CD4-positive, alpha-beta T cell treated with Interleukin-6 for 4 hours (primary cell): ENCODE measurements at regions not wholly inside any gene's neighbourhood (a gene's known extent, or its start where the extent isn't known, plus 50 kb on each side); places are given as distances from the start of the nearest gene placed in this dataset.

Experiments used
- DNase-seq: peaks from one replicate; pipeline ENCODE4 v3.0.0-alpha.2; 2020; ENCODE audit warnings: mixed read lengths

DNA sequence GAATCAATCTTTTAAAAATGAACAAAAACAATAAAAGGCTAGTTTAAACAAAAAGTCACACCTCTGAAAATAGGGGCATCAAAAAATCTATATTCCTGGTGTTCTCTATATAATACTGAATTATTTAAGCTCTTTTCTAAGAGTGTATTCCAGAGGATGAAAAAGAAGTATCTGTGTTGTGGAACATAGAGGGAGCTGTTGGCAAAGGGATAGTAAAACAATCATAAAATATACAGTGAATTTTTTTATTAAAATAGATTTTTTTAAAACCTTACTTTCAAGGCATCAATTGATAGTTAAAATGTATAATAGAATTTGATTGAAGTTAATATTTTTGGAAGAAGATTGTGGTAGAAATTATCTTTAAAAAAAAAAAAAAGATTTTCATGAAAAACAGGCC lies 1409.1 kb upstream of the CELF2 start:
- no peak for DNase-seq

DNA sequence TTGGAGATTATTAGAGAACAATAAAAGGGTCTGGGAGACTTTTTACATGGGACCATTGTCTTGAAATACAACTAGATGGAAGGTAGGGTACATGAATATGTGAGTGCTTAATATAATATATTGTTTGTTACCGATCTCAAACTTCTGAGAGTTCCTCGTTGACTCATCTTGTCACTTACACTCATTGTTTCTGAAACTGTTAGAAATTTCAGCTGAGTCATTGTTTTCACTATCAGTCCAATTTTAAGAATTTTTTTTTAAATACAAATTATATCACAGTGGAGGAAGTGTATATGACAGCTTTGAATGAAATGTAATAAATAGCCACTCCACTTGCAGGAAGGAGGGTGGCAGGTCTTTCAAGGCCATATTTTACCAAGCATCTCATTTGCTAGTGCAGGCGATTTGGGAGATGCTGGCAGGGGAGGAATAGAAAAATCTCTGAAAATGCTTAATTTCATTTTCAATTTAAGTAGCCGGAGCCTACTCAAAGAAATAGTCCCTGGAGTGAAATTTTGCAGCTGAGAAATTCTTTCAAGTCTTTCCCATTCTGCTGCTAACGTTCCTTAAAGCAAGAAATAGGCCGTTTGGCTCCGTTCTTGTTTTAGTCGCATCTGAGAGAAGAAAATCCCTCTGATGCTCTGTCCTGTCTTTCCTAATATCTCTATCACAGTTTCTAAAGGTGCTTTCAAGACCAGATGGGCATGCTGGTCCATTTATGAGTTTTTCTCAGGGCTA lies 1404.2 kb upstream of the CELF2 start:
- DNase-seq: no peak

DNA sequence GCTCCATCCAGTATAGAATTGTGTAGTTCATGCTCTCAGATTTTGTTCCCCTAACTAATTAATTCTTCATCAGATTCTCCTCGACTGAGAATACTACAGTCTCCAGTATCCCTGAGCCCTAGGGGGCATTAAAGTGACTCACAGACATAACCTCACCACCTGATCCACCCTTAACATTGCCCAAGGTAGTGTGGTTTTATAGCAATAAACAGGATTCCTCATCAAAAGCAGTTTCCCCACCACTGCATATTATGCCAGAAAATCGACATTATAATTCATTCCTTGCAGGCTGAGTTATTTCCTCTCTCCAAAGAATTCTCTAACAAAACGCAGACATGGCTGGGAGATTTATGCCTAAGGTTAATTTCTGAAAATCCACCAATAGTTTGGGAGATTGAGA lies 1402.5 kb upstream of the CELF2 start:
- DNase-seq: no peak

DNA sequence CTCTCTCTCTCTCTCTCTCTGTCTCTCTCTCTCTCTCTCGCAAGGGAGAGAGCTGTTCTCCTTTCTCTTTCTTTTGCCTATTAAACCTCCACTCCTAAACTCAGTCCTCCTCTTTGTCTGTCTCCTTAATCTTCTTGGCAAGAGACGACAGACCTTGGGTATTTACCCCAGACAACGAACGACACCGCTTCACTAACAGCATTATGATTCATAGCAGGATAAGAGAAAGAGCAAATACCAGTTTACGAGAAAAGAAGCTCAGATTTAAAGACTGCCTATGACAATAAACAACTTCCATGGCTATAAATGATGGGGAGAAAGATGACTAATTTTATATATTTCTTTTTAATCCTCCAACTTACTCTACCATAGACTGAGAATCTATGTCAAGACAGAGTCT lies 1396.5 kb upstream of the CELF2 start:
- no peak for DNase-seq

DNA sequence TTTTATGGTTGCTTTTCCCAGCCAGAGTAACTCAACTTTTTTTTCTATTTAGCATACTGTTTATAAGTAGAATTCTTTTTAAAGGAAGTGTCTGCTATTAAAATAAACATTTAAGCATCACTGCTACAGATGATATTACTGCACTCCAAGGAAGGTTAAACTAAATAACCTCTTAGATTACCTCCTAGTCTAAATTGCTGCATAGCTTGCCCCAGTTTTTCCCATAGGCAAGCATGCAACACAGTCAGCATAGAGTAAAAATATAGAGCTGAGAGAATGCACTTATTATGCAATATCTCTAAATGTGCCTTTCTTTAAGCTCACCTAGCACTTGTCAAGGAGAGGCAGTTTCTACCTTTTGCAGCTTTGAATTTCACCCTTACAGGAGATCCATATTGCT lies 1392.4 kb upstream of the CELF2 start:
- DNase-seq: no peak

DNA sequence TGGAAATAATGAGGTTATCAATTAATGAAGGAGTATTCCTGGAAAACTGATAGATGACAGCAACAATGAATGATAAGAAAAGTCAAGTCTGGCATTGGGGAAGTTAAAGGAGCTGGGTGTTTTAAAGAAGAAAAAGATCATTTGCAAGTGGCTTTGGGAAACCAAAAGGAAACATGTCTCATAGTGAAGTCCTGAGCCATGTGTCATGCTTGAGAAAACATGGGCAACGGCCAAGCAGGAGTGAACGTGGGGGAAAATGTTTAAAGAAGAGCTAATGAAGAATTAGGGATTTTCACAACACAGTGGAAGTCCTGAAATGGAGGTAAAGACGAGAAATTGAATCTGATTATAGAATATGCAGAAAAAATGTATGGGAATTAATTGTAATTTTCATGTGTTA lies 1383.2 kb upstream of the CELF2 start:
- DNase-seq: no peak

DNA sequence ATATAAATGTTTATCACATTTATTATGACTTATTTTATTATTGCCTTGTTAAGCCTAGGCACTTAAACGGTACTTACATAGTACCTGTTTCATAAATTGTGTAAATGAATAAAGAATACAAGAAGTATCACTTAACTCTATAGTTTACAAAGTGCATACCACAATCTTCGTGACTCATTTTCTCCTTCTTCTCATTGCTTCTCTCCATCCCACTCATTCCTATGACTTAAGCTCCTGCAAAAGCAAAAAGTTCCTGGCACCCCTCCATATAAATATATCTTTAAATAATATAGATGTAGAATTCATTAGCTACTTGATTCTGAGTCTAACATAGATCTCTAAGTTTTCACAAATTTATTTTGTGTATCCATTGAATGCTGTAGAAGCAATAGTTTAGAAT lies 1382.0 kb upstream of the CELF2 start:
- no peak for DNase-seq

DNA sequence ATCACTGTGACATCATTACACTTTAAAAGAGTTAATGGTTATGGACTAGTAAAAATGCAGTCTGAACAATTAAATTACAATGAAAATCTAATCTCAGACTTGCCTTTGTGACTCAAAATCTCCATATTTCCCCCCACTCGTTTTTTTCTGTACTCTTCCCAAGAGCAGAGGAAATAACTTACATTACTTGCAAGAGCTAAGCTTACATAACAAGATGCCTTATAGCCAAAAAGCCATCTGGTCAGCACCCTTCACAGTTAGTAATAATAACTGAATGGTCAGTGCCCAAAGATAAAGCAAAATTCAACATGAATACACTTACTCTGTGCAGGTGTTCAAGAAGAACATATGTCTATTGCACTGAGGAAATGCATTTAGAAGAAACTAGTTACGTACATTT lies 1381.5 kb upstream of the CELF2 start:
- no peak for DNase-seq

DNA sequence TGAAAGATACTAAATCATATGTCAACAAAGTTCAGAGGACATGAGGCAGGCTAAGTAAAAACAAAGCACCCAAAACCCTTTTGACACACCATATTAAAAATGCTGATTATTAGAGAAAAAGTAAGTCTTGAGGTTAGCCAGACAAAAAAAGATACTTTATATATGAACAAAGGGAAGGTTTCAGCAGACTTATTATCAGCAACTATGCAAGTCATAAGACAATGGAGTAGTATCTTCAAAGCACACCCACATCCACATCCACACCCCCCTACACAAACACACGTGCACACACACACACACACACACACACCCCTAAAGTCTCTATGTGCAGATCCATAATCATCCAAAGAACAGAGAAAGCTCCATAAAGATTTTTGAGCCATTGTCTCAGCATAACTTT lies 1373.9 kb upstream of the CELF2 start:
- no peak for DNase-seq

DNA sequence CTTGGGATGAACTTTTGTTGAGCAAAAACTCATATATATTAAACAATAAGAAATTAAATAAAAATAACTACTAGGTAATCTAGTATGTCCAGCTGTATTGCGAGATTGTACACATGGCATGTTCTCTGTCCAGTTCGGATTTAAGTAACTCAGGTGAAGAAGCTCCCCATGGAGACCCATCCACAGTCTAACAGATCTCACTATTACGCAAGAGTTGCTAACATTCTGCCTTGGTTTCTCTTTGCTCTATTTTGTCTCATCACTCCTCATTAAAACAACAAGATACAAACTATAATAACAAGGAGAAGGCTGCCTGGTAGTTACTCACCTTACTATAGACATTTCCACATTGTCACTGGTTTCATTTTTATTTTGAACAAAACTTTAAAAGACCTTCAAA lies 1372.3 kb upstream of the CELF2 start:
- DNase-seq: no peak

DNA sequence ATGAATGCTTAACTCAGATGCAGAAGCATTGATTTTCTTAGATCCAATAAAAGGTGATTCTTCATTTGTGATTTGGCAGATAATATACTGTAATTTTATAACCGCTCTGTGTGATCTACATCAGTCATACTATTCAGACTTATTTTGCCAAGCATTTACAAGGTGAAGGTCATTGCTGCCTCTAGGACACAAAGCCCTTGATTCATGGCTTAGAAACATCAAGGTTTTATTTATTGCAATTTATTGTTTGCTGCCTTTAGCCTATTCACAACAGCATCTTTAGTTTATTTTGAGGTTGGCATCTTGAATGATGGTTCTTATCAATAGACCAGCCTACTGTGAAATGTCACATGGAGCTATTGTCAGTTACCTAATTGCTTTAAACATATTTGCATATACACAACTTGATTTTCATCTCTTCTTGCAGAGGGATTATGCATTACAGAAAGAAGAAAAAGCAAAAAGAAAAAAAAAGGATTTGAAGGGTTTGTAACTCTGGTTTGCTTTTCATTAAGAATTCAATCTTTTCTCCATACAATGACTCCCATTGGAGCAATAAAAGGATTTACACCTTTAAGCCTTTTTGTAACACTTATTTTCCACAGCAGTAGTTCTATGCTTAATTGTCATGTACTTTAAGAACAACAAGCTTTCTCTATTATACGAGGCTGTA lies 1371.6 kb upstream of the CELF2 start:
- DNase-seq: no peak

DNA sequence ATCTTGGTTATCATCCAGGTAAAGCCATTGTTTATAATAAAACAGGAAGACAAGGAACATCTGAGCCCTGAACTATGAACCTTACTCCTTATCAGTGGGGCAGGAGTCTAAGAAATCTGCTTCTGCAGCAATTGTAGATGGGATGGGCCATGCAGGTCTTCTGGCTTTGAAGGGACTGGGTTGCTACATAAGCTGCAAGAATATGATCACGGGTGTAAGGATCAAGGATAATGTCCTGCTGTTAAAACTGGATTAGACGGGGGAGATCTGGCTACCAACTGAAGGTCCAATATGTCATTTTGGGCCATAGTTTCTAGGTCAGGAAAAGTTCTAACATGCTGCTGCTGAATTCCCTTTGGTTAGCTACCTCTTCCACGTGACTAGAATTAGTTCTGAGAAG lies 1363.4 kb upstream of the CELF2 start:
- no peak for DNase-seq

DNA sequence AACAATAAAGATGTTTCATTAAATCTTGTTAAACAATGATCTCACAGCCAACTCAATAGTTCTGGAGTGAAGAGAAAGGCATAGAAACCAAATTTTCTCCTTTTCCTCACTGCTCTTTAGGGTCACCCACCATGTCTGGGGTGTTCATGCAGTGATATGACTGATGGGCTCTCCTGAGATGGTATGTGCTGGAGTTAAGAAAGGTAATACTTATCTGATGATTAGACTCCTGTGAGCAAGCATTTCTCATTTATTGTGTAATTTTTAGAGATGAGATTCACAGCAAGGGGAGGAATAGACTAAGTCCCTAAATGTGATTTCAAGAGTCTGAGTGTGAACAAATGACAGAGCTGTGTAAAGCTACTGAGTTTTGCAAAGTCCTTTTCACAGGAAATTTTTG lies 1361.3 kb upstream of the CELF2 start:
- DNase-seq: no peak

DNA sequence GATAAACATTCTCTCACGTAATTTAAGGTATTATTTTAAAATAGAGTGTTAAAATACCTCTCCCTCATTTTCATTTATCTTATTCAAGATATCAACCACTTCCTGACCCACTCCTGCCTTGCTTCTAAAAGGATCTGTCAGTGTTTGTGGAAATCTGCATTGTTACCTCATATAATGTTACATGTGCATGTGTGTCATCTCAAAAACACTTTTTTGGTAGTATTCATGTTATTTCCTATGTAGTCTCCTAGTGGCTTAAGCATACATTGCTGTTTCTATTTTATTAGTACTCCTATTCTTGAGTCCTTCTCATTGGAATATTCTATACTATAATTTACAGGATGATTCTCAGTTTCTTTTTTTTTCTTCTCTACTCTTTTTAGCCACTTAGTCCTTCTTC lies 1360.7 kb upstream of the CELF2 start:
- no peak for DNase-seq

DNA sequence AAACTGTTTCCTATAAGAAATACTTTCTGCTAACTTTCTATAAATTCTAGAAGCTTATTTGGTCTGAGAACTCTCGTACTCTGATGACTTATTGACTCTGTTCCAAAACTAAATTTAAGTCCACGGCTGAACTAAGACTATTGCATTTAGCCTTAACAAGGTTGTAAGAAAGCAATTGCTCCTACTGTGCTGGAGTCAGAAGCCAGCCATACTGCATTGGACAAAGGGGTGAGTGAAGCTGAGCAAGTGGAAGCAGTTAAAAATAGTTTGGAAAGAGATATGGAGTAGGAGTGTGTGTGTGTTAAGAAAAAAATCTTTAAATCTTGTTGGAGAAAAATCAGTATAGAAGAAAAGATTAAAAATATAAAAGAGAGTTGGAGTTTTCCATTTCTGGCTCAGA lies 1360.1 kb upstream of the CELF2 start:
- no peak for DNase-seq

DNA sequence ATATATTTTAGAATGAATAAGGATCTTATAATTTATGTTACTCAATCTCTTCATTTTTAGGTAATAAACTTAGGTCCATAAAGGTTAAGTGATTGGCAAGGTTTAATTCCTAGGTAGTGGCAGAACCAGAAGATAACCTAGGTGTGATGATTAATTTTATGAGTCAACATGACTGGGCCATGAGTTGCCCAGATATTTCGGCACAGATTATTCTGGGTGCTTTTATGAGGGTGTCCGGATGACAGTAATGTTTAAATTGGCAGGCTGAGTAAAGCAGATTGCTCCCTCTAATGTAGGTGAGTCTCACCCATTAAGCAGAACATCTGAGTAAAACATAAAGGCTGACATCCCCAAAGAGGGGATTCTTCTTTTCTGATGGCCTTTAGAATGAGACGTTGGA lies 1349.3 kb upstream of the CELF2 start:
- no peak for DNase-seq

DNA sequence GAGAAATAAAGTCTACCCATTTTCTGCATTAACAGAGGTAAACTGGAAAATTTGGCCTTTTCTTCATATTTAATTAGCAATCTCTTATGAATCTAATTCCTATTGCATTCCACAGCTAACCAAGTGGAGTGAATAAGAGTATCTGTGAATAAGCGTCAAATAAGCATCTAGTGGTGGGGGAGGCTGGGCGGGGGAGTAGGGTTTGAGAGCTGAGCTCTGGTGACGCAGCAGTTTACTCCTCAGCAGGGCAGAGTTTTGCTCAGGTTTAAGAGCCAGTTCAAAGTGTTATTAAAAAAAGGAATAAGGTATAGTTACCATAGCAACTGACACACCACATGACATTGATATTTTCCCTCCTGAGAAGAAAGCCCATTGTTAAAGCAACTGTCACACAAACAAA lies 1346.8 kb upstream of the CELF2 start:
- no peak for DNase-seq

DNA sequence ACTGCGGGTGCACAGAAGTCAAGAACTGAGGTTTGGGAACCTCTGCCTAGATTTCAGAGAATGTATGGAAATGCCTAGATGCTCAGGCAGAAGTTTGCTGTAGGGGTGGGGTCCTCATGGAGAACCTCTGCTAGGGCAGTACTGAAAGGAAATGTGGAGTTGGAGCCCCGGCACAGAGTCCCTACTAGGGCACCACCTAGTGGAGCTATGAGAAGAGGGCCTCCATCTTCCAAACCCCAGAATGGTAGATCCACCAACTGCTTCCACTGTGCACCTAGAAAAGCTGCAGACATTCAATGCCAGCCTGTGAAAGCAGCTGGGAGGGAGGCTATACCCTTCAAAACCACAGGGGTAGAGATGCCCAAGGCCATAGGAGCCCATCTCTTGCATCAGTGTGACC lies 1336.0 kb upstream of the CELF2 start:
- DNase-seq: no peak

DNA sequence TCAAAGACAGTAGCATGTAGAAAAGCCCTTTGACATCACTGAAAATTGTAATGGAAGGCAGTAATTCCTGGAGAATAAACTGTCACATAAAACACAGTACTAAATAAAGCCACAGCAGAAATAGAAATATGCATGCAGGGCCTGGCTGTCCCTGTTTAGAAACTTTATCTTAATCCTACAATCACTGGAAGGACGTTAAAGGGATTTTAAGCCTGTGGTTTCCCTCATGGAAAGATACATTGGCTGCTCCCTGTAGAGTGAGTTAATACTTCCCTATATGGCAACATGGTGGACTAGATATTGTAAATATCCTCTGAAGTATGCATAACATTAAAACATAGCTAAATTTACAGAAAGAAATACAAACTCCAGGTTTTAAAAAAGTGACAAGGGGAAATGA lies 1334.9 kb upstream of the CELF2 start:
- no peak for DNase-seq

DNA sequence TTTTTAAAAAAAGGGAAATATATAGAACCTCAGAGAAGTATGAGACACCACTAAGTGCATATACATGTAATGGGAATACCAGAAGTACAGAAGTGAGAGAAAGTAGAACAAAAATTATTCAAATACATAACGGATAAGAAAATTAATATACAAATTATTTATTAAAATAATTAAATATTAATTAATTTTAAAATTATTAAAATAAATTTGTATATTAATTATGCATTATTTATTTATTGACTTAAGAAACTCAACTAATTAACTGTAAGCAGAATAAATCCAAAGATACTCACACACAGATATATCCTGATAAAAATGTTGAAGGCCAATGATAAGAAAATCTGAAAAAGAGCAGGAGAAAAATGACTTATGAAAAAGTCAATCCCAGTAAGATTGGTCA lies 1333.5 kb upstream of the CELF2 start:
- DNase-seq: no peak

DNA sequence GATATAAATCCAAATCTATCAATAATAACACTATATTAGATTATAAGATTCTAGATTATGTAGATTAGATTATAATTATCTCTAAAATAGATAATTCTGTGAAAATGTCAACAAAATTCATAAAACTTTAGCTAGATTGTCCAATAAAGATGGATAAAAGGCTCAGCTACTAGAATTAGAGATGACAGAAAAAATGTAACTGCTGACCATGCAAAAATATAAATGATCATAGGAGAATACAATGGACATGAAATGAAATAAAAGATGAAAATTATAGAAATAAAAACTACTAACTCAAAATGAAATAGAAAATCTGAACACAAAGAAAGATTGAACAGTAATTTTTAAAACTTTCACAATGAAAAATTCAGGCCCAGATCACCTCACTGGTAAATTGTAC lies 1332.1 kb upstream of the CELF2 start:
- DNase-seq: no peak

DNA sequence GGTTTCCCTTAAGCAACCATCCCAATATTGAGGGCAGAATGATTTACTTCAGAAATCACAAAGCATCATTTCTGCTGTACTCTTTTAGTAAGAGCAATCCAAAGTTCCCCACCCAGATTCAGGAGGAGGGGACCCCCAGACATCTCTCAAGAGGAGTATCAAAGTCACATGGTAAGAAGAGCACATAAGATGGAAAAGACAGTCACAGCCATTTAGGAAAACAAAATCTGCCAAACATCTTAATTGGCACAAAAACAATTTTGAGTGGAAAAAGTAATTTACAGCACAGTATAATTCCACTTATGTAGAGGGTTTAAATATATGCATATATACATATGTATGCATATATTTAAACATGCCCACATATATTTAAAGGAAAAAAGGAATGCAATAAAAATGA lies 1329.0 kb upstream of the CELF2 start:
- no peak for DNase-seq

DNA sequence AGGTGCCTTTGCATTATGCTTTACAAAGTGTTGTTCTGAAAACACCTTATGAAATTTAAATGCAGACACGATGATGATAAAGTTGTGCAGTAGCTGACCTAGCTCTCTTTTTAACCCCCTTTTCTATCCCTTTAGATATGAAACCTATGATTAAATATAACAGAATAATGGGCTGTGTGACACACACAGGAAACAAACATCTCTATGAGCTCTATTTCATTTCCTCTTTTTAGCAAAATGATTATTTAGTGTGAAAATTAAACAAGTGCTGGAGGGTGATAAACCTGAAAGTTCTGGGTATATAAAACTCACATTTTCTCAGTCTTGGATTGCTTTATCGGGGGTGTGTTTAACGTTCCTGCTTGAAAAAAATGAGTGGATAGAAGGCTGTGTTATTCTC lies 1310.5 kb upstream of the CELF2 start:
- no peak for DNase-seq

DNA sequence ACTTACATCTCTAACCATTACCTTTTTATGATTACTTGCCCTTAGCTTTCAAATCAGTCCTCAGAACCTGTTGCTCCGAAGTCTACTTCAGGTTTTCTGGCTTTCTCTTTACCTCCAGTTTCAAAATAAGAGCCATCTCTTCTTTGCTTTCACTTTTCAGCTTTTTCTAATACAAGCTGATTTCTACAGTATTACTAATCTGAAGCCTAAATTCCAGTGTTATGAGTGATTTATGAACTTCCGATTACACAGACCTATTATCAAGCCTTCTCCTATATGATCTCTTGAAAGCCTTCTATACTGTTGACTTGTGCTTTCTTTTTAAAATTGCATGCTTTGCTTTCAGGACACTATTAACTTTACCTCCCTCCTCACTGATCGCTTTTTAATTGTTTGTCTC lies 1307.8 kb upstream of the CELF2 start:
- DNase-seq: no peak

DNA sequence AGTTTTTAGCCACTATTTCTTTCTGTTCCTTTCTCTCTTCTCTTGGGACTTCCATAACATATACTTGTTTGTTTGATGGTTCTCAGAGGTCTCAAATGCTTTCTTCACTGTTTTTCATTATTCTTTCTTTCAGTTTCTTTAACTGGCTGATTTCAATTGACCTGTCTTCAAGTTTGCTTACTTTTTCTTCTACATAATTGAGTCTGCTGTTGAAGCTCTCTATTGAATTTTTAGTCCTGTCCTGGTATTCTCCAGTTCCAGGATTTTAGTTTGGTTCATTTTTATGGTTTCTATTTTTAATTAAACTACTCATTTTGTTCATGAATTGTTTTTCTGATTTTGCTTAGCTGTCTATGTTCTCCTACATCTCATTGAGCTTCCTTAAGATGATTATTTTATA lies 1305.3 kb upstream of the CELF2 start:
- DNase-seq: no peak
